Breast epithelium (tissue), 3 donors: ENCODE measurements at regions not wholly inside any gene's neighbourhood (a gene's known extent, or its start where the extent isn't known, plus 50 kb on each side); places are given as distances from the start of the nearest gene placed in this dataset.

Experiments used
- CTCF ChIP-seq, 3 donors: fragments of 450-650 bp; IDR thresholded peaks; one replicate each; pipeline ENCODE4 v1.5.1; 2016 to 2017; ENCODE audit warnings: antibody characterized with exemption in 3 of 3, mild to moderate bottlenecking in 3 of 3, moderate library complexity in 3 of 3
- POLR2AphosphoS5 ChIP-seq, 3 donors: sonication (generic); formaldehyde crosslinking; IDR thresholded peaks; one replicate each; pipeline ENCODE4 v1.6.1; 2017; ENCODE audit warnings: antibody characterized with exemption in 3 of 3

GRCh38 chr6:164817662-164818061 lies 491.7 kb downstream of the C6orf118 start:
- TF ChIP-seq CTCF (IDR thresholded peaks at IDR 0.05) (no peak), POLR2AphosphoS5 (IDR thresholded peaks at IDR 0.05) (no peak)
